HCT116 (cell line): ENCODE measurements at regions not wholly inside any gene's neighbourhood (a gene's known extent, or its start where the extent isn't known, plus 50 kb on each side); places are given as distances from the start of the nearest gene placed in this dataset.

Experiments
- ATAC-seq: fragments of 200-7000 bp; cut with Tn5 transposase; 2 replicates; pipeline ENCODE4 v1.9.1; 2020; ENCODE audit warnings: mild to moderate bottlenecking, moderate library complexity
- BruUV-seq: library from RNA; stranded (reverse); fragments of 400-500 nt; replicated peaks from 2 replicates; lab custom pipeline; 2021; lab: Mats Ljungman, UMichigan
- CTCF ChIA-PET: fragments of 300-600 bp; sonication (Branson Sonifier 250); formaldehyde crosslinking; loops from one replicate; lab custom pipeline; 2021; ENCODE audit warnings: antibody characterized with exemption; lab: Charles Lee
- POLR2A ChIA-PET: fragments of 300-600, 350-600 bp; sonication (Branson Sonifier 250); formaldehyde crosslinking; loops from one replicate; lab custom pipeline; 2021; ENCODE audit warnings: antibody characterized with exemption; lab: Charles Lee
- RAD21 ChIA-PET, 2 experiments: fragments of 300-600 bp; sonication (Branson Sonifier 250); formaldehyde crosslinking; loops; one replicate each; lab custom pipeline; 2023; ENCODE audit warnings: low total read pairs in 2 of 2; ENCODE audit not compliant: uncharacterized antibody in 2 of 2, unreplicated experiment in 2 of 2, low non-redundant PET in 1 of 2; lab: Charles Lee
- DNase-seq: peaks from one replicate; pipeline ENCODE4 v3.0.0-alpha.2; 2010; ENCODE audit warnings: low read depth, low spot score
- H2AFZ ChIP-seq: fragments of 200-600 bp; shearing (Covaris generic), sonication (generic); 2 replicates; pipeline ENCODE4 v1.6.1; 2017; ENCODE audit warnings: low read depth, mixed run types, mixed read lengths, antibody characterized with exemption, low read length; ENCODE audit not compliant: poor library complexity, severe bottlenecking
- H3K27ac ChIP-seq: 2 replicates; pipeline ENCODE4 v1.5.1; 2012; ENCODE audit warnings: low read depth, low read length
- H3K27me3 ChIP-seq: fragments of 200-600 bp; sonication (generic); 2 replicates; pipeline ENCODE4 v1.6.1; 2016; ENCODE audit warnings: mixed run types, low read length, mixed read lengths; ENCODE audit not compliant: insufficient read depth
- H3K36me3 ChIP-seq, 2 experiments: fragments of 200-500 bp in 1 of 2; fragments of 200-600 bp in 1 of 2; sonication (Bioruptor generic) in 1 of 2; sonication (generic) in 1 of 2; 2 replicates each; pipeline versions ENCODE4 v1.5.1 to v1.6.1; 2014 to 2016; ENCODE audit warnings: low read length in 2 of 2, inconsistent platforms in 1 of 2, mixed read lengths in 1 of 2, mixed run types in 1 of 2; ENCODE audit not compliant: insufficient read depth in 2 of 2, control insufficient read depth in 1 of 2
- H3K4me1 ChIP-seq, 2 experiments: fragments of 200-600 bp in 1 of 2; sonication (generic) in 1 of 2; 2 replicates each; pipeline versions ENCODE4 v1.5.1 to v1.6.1; 2012 to 2017; ENCODE audit warnings: low read length in 2 of 2, inconsistent platforms in 1 of 2, mild to moderate bottlenecking in 1 of 2, mixed read lengths in 1 of 2, mixed run types in 1 of 2, moderate library complexity in 1 of 2; ENCODE audit not compliant: insufficient read depth in 2 of 2, control insufficient read depth in 1 of 2
- H3K4me2 ChIP-seq: fragments of 200-600 bp; sonication (generic); 2 replicates; pipeline ENCODE4 v1.6.1; 2017; ENCODE audit warnings: mixed run types, low read length, mixed read lengths
- H3K4me3 ChIP-seq, 2 experiments: fragments of 200-600 bp in 1 of 2; sonication (generic) in 1 of 2; replicated peaks in 1 of 2; 2 replicates each; pipeline ENCODE4 v1.5.1; 2011 to 2016; ENCODE audit warnings: low read length in 2 of 2, control low read depth in 1 of 2, low read depth in 1 of 2, mild to moderate bottlenecking in 1 of 2, mixed read lengths in 1 of 2, mixed run types in 1 of 2
- H3K79me2 ChIP-seq: fragments of 200-600 bp; sonication (generic); 2 replicates; pipeline ENCODE4 v1.6.1; 2017; ENCODE audit warnings: mild to moderate bottlenecking, mixed run types, low read length, moderate library complexity, mixed read lengths; ENCODE audit not compliant: insufficient read depth
- H3K9ac ChIP-seq: fragments of 200-600 bp; sonication (generic); 2 replicates; pipeline ENCODE4 v1.6.1; 2016; ENCODE audit warnings: low read length, mixed read lengths
- H3K9me2 ChIP-seq: fragments of 200-600 bp; sonication (generic), shearing (Covaris generic); 2 replicates; pipeline ENCODE4 v1.6.1; 2017; ENCODE audit warnings: mixed run types, mild to moderate bottlenecking, moderate library complexity; ENCODE audit not compliant: insufficient read depth
- H3K9me3 ChIP-seq, 2 experiments: fragments of 200-500 bp in 1 of 2; fragments of 200-600 bp in 1 of 2; sonication (Bioruptor generic) in 1 of 2; sonication (generic) in 1 of 2; 2 replicates each; pipeline ENCODE4 v1.6.1; 2014 to 2017; ENCODE audit warnings: low read length in 2 of 2, mixed read lengths in 2 of 2, inconsistent platforms in 1 of 2, low read depth in 1 of 2, mild to moderate bottlenecking in 1 of 2, mixed run types in 1 of 2, moderate library complexity in 1 of 2; ENCODE audit not compliant: control insufficient read depth in 1 of 2, insufficient read depth in 1 of 2
- H4K20me1 ChIP-seq: fragments of 200-600 bp; sonication (generic), shearing (Covaris generic); 2 replicates; pipeline ENCODE4 v1.6.1; 2017; ENCODE audit warnings: mixed run types, mild to moderate bottlenecking, moderate library complexity; ENCODE audit not compliant: insufficient read depth
- ATF3 ChIP-seq: IDR thresholded peaks from 2 replicates; pipeline ENCODE4 v1.6.1; 2012
- CBX3 ChIP-seq: IDR thresholded peaks from 2 replicates; pipeline ENCODE4 v1.6.1; 2012; ENCODE audit warnings: low read depth
- CEBPB ChIP-seq: IDR thresholded peaks from 2 replicates; pipeline ENCODE4 v1.6.1; 2012; ENCODE audit warnings: low read depth
- CTCF ChIP-seq, 3 experiments: fragments of 200-600 bp in 1 of 3; sonication (generic) in 1 of 3; IDR thresholded peaks in 2 of 3; conservative IDR thresholded peaks in 1 of 3; 2 replicates each; pipeline ENCODE4 v1.5.1; 2012 to 2017; ENCODE audit warnings: low read depth in 2 of 3, low read length in 2 of 3, antibody characterized with exemption in 1 of 3, borderline replicate concordance in 1 of 3, control low read depth in 1 of 3, mild to moderate bottlenecking in 1 of 3, mixed read lengths in 1 of 3, mixed run types in 1 of 3, moderate library complexity in 1 of 3; ENCODE audit not compliant: insufficient read depth in 1 of 3
- EGR1 ChIP-seq: IDR thresholded peaks from 2 replicates; pipeline ENCODE4 v1.6.1; 2012; ENCODE audit warnings: low read depth
- ELF1 ChIP-seq: IDR thresholded peaks from 2 replicates; pipeline ENCODE4 v1.6.1; 2012; ENCODE audit warnings: low read depth, borderline replicate concordance
- EZH2 ChIP-seq: fragments of 200-600 bp; sonication (generic); IDR thresholded peaks from 2 replicates; pipeline ENCODE4 v1.6.1; 2017; ENCODE audit warnings: antibody characterized with exemption, mixed run types
- FOSL1 ChIP-seq: IDR thresholded peaks from 2 replicates; pipeline ENCODE4 v1.6.1; 2012; ENCODE audit warnings: low read depth
- JUND ChIP-seq: IDR thresholded peaks from 2 replicates; pipeline ENCODE4 v1.6.1; 2012
- POLR2A ChIP-seq: IDR thresholded peaks from 2 replicates; pipeline ENCODE4 v1.7.0; 2011; ENCODE audit warnings: borderline replicate concordance; ENCODE audit not compliant: insufficient read depth, insufficient read length; ENCODE audit errors: extremely low read depth
- POLR2AphosphoS5 ChIP-seq: IDR thresholded peaks from 2 replicates; pipeline ENCODE4 v1.6.1; 2011; ENCODE audit warnings: mild to moderate bottlenecking, low read depth, low read length, moderate library complexity
- RAD21 ChIP-seq: IDR thresholded peaks from 2 replicates; pipeline ENCODE4 v1.6.1; 2012; ENCODE audit warnings: low read depth, mild to moderate bottlenecking
- REST ChIP-seq: IDR thresholded peaks from 2 replicates; pipeline ENCODE4 v1.6.1; 2012; ENCODE audit warnings: low read depth
- SIN3A ChIP-seq: IDR thresholded peaks from 2 replicates; pipeline ENCODE4 v1.6.1; 2012; ENCODE audit warnings: low read depth
- SP1 ChIP-seq: IDR thresholded peaks from 2 replicates; pipeline ENCODE4 v1.6.1; 2012; ENCODE audit warnings: low read depth
- SRF ChIP-seq: IDR thresholded peaks from 2 replicates; pipeline ENCODE4 v1.6.1; 2012; ENCODE audit warnings: low read depth
- TCF7L2 ChIP-seq: IDR thresholded peaks from 2 replicates; pipeline ENCODE4 v1.7.0; 2011; ENCODE audit warnings: borderline replicate concordance, inconsistent platforms; ENCODE audit not compliant: insufficient read depth, insufficient read length; ENCODE audit errors: extremely low read depth
- ZFX ChIP-seq: fragments of 450-650 bp; IDR thresholded peaks from 2 replicates; pipeline ENCODE4 v1.6.1; 2017
- intact Hi-C: fragments of 100-400 bp; cut with micrococcal nuclease; formaldehyde crosslinking; loops from 2 replicates; pipeline ENCODE4 v1.10.0; 2022

GRCh38 chr21:35645991-35646390, 414.3 kb downstream of the SETD4 start:
- intact Hi-C loops: no loop called here
- RAD21 ChIA-PET: no interaction called here
- ATAC-seq (no peak), DNase-seq (no peak)
- TF ChIP-seq CEBPB (no peak), SIN3A (no peak), ELF1 (no peak), SRF (no peak), EGR1 (no peak), SP1 (no peak), EZH2 (no peak), JUND (no peak), POLR2AphosphoS5 (no peak)
- no peaks in the 10 kb centered on the region for H3K9me3 ChIP-seq
- no peak overlapping the region for H2AFZ ChIP-seq
- no peaks in the 10 kb centered on the region for H3K9me2 ChIP-seq
- H3K4me3 ChIP-seq: no peak overlapping the region
- no peak overlapping the region for H3K4me2 ChIP-seq
- H3K27ac ChIP-seq: no peak overlapping the region
- no TSS peak for BruUV-seq
- H3K9ac ChIP-seq: no peak overlapping the region
- H3K36me3 ChIP-seq: no peaks in the 10 kb centered on the region
- H4K20me1 ChIP-seq: no peaks in the 10 kb centered on the region
- H3K79me2 ChIP-seq: no peaks in the 10 kb centered on the region
- POLR2A ChIA-PET: no interaction called here
- no peaks in the 10 kb centered on the region for H3K27me3 ChIP-seq
- CTCF ChIA-PET: no interaction called here
- peaks cover 2 to 6% of the 10 kb centered on the region in 2 experiments; a peak in 3 of 4 replicates for H3K4me1 ChIP-seq

- H3K9me2 ChIP-seq: no peaks in the 10 kb centered on the region
- no peak overlapping the region for H3K9ac ChIP-seq
- no peak overlapping the region for H3K4me2 ChIP-seq
- ChIA-PET CTCF (no interaction called here), POLR2A (no interaction called here), RAD21 (no interaction called here)
- no peak for ATAC-seq
- H4K20me1 ChIP-seq: no peaks in the 10 kb centered on the region
- no peaks in the 10 kb centered on the region for H3K27me3 ChIP-seq
- H3K36me3 ChIP-seq: no peaks in the 10 kb centered on the region
- no peaks in the 10 kb centered on the region for H3K79me2 ChIP-seq
- H3K4me3 ChIP-seq: no peak overlapping the region
- intact Hi-C loops: no loop called here
- BruUV-seq: no TSS peak
- H3K9me3 ChIP-seq: no peaks in the 10 kb centered on the region
- DNase-seq: no peak
- H3K27ac ChIP-seq: no peak overlapping the region
- no peak overlapping the region for H2AFZ ChIP-seq
- peaks cover 2 to 6% of the 10 kb centered on the region in 2 experiments; a peak in 3 of 4 replicates for H3K4me1 ChIP-seq
- TF ChIP-seq FOSL1: no peak
- TF ChIP-seq TCF7L2: no peak
- TF ChIP-seq SP1: no peak
- TF ChIP-seq CTCF (IDR thresholded peaks at IDR 0.05 in 2 of 3, conservative IDR thresholded peaks at IDR 0.05 in 1 of 3; ENCODE audit: borderline replicate concordance in 1 of 3, insufficient read depth in 1 of 3, low read depth in 2 of 3, low read length in 2 of 3): no peak
- TF ChIP-seq REST: no peak
- no peak for TF ChIP-seq JUND
- no peak for TF ChIP-seq EGR1
- TF ChIP-seq ZFX: no peak
- no peak for TF ChIP-seq ELF1
- no peak for TF ChIP-seq ATF3
- no peak for TF ChIP-seq POLR2A
- TF ChIP-seq CEBPB: no peak
- no peak for TF ChIP-seq RAD21
- no peak for TF ChIP-seq CBX3
Observed at GRCh38 chr21:35644523-35644922, 415.8 kb downstream of the SETD4 start.
